GM19025 (cell line): ENCODE measurements at regions not wholly inside any gene's neighbourhood (a gene's known extent, or its start where the extent isn't known, plus 50 kb on each side); places are given as distances from the start of the nearest gene placed in this dataset.
"Not testable (repeated sequence)": the region's sequence is repeated elsewhere in the genome, so short reads cannot be mapped to it uniquely, and the experiment has no call there.

ENCODE experiments used
- ATAC-seq: cut with Tn5 transposase; IDR thresholded peaks from one replicate; pipeline ENCODE4 v1.9.1; 2021; ENCODE audit warnings: mild to moderate bottlenecking, low read depth, moderate library complexity; ENCODE audit not compliant: unreplicated experiment

- no peak for ATAC-seq
Measured at GRCh38 chr3:94778814-94779494, 716.1 kb downstream of the NSUN3 start.

GRCh38 chr3:94779699-94780098 lies 716.8 kb downstream of the NSUN3 start:
- no peak for ATAC-seq

- ATAC-seq: no peak
Measured at GRCh38 chr3:94784274-94784673, 721.4 kb downstream of the NSUN3 start.

- ATAC-seq: no peak
Measured at GRCh38 chr3:94787066-94787465, 724.2 kb downstream of the NSUN3 start.

GRCh38 chr3:94787734-94788270 lies 724.9 kb downstream of the NSUN3 start:
- no peak for ATAC-seq

- ATAC-seq: no peak
Measured at GRCh38 chr3:94794563-94794962, 731.7 kb downstream of the NSUN3 start.

GRCh38 chr3:94799420-94800060 lies 736.7 kb downstream of the NSUN3 start:
- ATAC-seq: no peak

- ATAC-seq: no peak
Measured at GRCh38 chr3:94811836-94812235, 749.0 kb downstream of the NSUN3 start.

- no peak for ATAC-seq
Measured at GRCh38 chr3:94821241-94821640, 758.4 kb downstream of the NSUN3 start.

GRCh38 chr3:94822298-94822697 lies 759.4 kb downstream of the NSUN3 start:
- ATAC-seq: no peak

- not testable (repeated sequence) for ATAC-seq
Measured at GRCh38 chr3:94846251-94846650, 783.4 kb downstream of the NSUN3 start.

GRCh38 chr3:94862703-94863102 lies 799.8 kb downstream of the NSUN3 start:
- ATAC-seq: no peak

GRCh38 chr3:94869059-94869547 lies 806.2 kb downstream of the NSUN3 start:
- ATAC-seq: no peak

GRCh38 chr3:94873751-94874150 lies 810.9 kb downstream of the NSUN3 start:
- no peak for ATAC-seq

- ATAC-seq: no peak
Measured at GRCh38 chr3:94875149-94875548, 812.3 kb downstream of the NSUN3 start.

- no peak for ATAC-seq
Measured at GRCh38 chr3:94887065-94887464, 824.2 kb downstream of the NSUN3 start.

GRCh38 chr3:94896994-94897393 lies 834.1 kb downstream of the NSUN3 start:
- ATAC-seq: no peak

- ATAC-seq: no peak
Measured at GRCh38 chr3:94904156-94904674, 841.4 kb downstream of the NSUN3 start.

- ATAC-seq: no peak
Measured at GRCh38 chr3:94909726-94910125, 846.9 kb downstream of the NSUN3 start.

GRCh38 chr3:94912656-94913055 lies 849.8 kb downstream of the NSUN3 start:
- no peak for ATAC-seq

- no peak for ATAC-seq
Measured at GRCh38 chr3:94927175-94927574, 864.3 kb downstream of the NSUN3 start.

GRCh38 chr3:94928921-94929320 lies 866.1 kb downstream of the NSUN3 start:
- no peak for ATAC-seq
